Motor neuron (in vitro differentiated cells): ENCODE measurements at regions not wholly inside any gene's neighbourhood (a gene's known extent, or its start where the extent isn't known, plus 50 kb on each side); places are given as distances from the start of the nearest gene placed in this dataset.

Experiments
- ATAC-seq, 8 experiments: fragments of 200-7000 bp; cut with Tn5 transposase; replicated peaks in 6 of 8; 2 replicates each; pipeline ENCODE4 v1.8.0; 2021; ENCODE audit warnings: mild to moderate bottlenecking in 8 of 8, moderate library complexity in 8 of 8
- H3K27ac ChIP-seq, 2 donors: fragments of 250-450 bp; sonication (Bioruptor Pico); 2 replicates each; pipeline ENCODE4 v1.9.0; 2021; ENCODE audit warnings: antibody characterized with exemption in 2 of 2, mild to moderate bottlenecking in 2 of 2, moderate library complexity in 1 of 2
- H3K4me1 ChIP-seq, 2 donors: fragments of 250-450 bp; sonication (Bioruptor Pico); replicated peaks in 1 of 2; 2 replicates each; pipeline ENCODE4 v1.6.1; 2021; ENCODE audit warnings: antibody characterized with exemption in 2 of 2, mild to moderate bottlenecking in 2 of 2, moderate library complexity in 1 of 2
- H3K4me3 ChIP-seq, 5 donors: fragments of 250-450 bp; sonication (Bioruptor Pico); 2 replicates each; pipeline ENCODE4 v1.9.0; 2021; ENCODE audit warnings: antibody characterized with exemption in 5 of 5, mild to moderate bottlenecking in 5 of 5, moderate library complexity in 4 of 5
- WGBS, 10 experiments: fragments of 450-650 bp; shearing (Covaris generic); methylation state at CpG; one replicate each; pipeline ENCODE4 v1.0.0; 2022; 5-methylcytosine and 5-hydroxymethylcytosine counted together
- in situ Hi-C, 9 experiments: fragments of 400-800 bp; cut with MboI; loops; one replicate each; pipeline ENCODE4 v1.15.0; 2021; ENCODE audit warnings: low sequenced_read_pairs in 9 of 9, low pct_unique_long_range_greater_than_20kb in 2 of 9; ENCODE audit not compliant: unreplicated experiment in 9 of 9

DNA sequence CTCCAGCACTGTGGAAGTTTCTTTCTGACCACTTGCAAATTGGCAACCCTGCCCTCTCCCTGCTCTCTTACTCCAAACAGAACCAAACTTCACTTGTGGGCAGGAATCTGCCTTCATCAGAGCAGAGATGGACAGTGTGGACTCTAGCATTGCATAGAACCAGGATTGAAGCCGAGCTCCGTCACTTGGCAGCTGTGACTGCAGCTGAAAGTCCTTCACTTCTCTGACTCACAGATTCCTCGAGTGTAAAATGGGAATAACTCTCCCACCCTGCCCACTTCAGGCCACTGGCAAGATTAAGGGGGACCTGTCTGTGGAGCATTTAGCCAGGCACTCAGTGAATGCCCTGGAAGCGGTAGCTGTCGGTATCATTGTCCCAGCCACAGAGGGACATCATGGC is 75.7 kb upstream of the ZBTB40 start:
- in situ Hi-C loops: no loop called here
- Histone ChIP-seq H3K27ac (no peak overlapping the region), H3K4me1 (no peaks in the 10 kb centered on the region), H3K4me3 (no peak overlapping the region)
- WGBS, 10 experiments: 40 to 92% (median 67%) methylated on average over 2 to 5 of the region's 5 CpGs; no CpG with 5 or more reads in 4 of the 10 experiments
- ATAC-seq: peak in 3 of 8 experiments; percentile 17 to 50 (median 44)

DNA sequence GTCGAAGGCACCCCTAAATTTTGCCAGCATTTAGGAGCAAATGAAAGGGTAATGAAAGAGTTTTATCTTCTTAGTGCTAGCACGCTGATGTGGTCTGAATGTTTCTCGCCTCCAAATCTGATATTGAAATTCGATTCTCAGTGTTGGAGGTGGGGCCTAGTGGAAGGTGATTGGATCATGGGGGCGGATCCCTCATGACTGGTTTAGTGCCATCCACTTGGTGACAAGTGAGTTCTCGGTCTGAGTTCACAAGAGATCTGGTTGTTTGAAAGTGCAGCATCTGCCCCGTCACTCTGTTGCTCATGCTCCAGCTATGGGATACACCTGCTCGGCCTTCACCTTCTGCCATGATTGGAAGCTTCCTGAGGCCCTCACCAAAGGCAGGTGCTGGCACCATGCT is 75.1 kb upstream of the ZBTB40 start:
- H3K4me1 ChIP-seq: no peaks in the 10 kb centered on the region
- H3K27ac ChIP-seq: no peak overlapping the region
- in situ Hi-C loops: no loop called here
- 63 to 100% (median 85%) methylated on average over 1 to 8 of the region's 8 CpGs; no CpG with 5 or more reads in 1 of the 10 experiments for WGBS, 10 experiments
- ATAC-seq: no peak
- H3K4me3 ChIP-seq: no peak overlapping the region

DNA sequence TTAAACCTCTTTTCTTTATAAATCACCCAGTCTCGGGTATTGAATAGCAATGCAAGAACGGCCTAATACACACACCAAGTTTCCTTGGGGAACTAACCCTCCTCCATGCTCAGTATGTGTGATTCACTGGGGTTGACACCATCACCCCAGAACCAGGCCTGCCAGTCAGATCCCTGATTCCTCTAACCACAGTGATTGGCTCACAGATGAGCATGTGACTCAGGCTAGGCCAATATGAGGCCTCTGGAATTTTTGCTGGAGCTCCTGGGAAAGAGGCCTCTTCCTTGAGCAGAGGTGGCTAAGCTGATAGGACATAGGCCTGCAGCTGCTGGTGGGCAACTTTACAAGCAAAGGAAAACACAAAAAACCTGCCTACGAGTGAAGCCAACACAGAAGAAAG is 74.7 kb upstream of the ZBTB40 start:
- WGBS, 10 experiments: 70 to 100% (median 85%) methylated on average over 1 to 3 of the region's 3 CpGs; no CpG with 5 or more reads in 1 of the 10 experiments
- no peak for ATAC-seq
- H3K4me1 ChIP-seq: no peaks in the 10 kb centered on the region
- no peak overlapping the region for H3K27ac ChIP-seq
- in situ Hi-C loops: no loop called here
- H3K4me3 ChIP-seq: no peak overlapping the region

DNA sequence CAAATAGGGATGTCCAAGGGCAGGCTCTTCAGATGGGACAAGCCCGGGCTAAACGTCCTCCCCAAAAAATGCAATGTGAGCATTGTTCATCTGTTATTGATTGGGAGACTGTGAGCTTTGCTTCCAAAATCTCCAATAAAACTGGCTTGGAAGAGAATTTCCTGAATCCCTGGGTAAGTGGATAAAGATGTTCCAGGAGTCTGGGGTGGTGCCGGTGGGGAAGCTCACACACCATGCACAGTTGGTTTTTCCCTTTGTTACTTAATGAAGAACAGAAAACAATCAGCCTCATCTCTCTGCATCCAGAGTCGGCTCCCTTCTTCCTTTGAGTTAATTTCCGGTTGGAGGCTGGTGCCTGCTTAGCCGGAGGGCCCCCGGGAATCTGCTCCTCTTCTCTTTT is 72.1 kb upstream of the ZBTB40 start:
- no peak overlapping the region for H3K4me3 ChIP-seq
- in situ Hi-C loops: no loop called here
- no peaks in the 10 kb centered on the region for H3K4me1 ChIP-seq
- 0 to 83% (median 27%) methylated on average over 1 to 7 of the region's 7 CpGs; no CpG with 5 or more reads in 2 of the 10 experiments for WGBS, 10 experiments
- no peak overlapping the region for H3K27ac ChIP-seq
- ATAC-seq: no peak

DNA sequence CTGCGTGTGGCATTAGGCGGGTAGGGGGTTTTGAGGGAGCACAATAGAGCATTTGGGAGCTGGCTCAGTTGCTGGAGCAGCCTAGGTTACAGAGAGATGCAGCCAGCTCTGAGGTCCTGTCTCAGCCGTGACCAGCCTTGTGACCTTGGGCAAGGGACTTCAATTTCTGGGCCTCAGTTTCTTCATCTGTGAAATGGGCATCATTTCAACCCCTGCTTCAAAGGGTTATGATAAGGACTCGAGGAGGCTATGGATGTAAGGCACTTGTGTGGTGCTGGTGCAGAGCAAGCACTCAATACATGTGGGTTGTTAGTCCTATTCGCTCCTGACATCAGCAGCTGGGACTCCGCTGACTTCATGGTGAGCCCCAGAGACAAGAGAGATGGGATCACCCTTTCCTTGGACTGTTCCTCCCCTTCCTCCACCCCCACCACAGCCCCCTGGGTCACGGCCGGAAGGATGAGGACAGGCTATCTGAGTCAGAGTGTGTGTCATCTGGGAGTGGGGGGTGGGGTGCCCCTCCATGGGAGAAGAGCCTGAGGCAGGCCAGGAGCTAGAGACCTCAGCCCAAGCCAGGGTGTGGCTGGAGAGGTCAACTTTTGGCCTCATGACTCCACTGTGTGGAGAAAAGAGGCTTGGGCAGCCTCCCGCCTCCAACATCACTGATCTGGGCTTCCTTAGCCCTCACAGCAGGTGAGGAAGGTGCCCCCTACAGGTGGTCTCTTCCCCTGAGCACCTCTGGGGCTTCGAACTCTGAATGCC is 71.4 kb upstream of the ZBTB40 start:
- WGBS, 10 experiments: 20 to 86% (median 65%) methylated on average over 1 to 6 of the region's 10 CpGs; no CpG with 5 or more reads in 1 of the 10 experiments
- no peaks in the 10 kb centered on the region for H3K4me1 ChIP-seq
- no peak overlapping the region for H3K4me3 ChIP-seq
- in situ Hi-C loops: no loop called here
- ATAC-seq: peak in 7 of 8 experiments; percentile 17 to 95 (median 77)
- H3K27ac ChIP-seq: no peak overlapping the region

DNA sequence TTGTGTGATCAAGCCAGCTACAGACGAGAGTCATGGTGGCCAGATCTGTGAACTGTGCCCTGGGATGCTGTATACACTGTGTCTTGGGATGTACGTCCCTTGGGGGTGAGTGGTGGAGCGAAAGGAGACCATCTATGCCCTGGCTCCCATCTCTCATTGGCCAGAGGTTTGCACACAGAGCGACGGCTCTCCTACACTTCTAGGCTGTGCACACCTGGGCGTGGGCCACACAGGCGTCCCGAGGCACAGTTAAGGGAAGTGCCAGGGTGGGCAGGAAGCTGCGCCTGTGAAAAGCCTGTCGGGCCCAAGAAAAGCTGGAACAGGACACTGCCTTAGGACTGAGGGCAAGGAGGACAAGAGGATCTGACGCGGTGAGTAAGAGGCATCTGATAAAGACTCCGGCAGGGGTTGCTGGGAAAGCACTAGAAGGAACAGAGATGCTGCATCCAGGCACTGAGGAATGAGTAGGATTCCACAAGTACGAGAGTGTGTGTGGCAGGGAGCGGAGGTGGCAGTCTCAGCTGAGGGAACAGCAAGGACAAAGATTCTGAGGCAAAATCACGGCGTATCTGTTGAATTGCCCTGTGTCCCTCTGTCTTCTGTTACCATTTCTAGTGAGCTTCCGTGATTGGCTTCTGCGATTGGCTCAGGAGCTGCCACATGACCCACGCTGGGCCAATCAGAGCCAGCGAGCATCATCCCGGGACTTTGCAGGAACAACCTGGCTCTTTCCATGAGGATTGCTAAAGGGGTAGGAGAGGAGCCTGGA is 67.9 kb upstream of the ZBTB40 start:
- H3K27ac ChIP-seq: no peak overlapping the region
- no peak overlapping the region for H3K4me3 ChIP-seq
- peaks cover 3 to 5% of the 10 kb centered on the region in 2 donors for H3K4me1 ChIP-seq
- no peak for ATAC-seq
- WGBS, 10 experiments: 65 to 100% (median 90%) methylated on average over 2 to 17 of the region's 22 CpGs
- in situ Hi-C loops: no loop called here

DNA sequence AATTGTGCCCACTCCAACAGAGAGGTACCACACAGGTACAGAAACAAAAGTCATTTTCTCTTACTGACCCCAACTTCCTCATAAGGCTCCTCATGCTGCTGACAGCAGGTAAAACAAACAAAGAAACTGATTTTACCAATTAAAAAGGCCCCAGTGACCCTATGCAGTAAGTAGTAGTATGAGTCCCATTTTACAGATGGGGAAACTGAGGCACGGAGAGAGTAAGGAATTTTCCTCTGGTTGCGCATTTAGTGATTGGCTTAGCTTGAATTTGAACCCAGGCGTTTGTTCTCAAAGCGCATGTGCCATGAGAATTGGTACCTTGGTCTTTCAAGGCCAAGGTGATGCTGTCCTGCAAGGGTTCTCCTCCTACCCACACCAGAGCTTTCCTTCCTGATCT is 66.1 kb upstream of the ZBTB40 start:
- no peak overlapping the region for H3K4me3 ChIP-seq
- 20 to 81% (median 69%) methylated on average over 1 to 4 of the region's 4 CpGs; no CpG with 5 or more reads in 2 of the 10 experiments for WGBS, 10 experiments
- in situ Hi-C loops: no loop called here
- ATAC-seq: no peak
- H3K27ac ChIP-seq: no peak overlapping the region
- H3K4me1 ChIP-seq: peaks cover 3 to 5% of the 10 kb centered on the region in 2 donors

DNA sequence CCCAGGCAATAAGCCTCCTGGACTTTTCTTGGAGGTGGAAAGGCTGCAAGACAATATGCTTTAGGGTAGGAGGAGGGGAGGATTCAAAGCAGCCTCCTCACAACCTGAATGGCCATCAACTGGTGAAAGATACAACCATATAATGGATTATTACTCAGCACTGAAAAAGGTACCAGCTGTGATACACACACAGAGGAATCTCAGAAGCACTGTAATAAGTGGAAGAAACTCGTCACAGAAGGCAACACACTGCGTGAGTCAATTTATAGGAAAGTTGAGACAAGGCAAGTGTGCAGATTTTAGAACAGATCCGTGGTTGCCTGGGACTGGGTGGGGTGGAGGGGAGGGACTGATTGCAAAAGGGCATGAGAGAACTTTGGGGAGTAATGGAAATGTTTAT is 64.9 kb upstream of the ZBTB40 start:
- 50 to 100% (median 82%) methylated on average over 1 to 3 of the region's 3 CpGs; no CpG with 5 or more reads in 4 of the 10 experiments for WGBS, 10 experiments
- in situ Hi-C loops: no loop called here
- Histone ChIP-seq H3K27ac (no peak overlapping the region), H3K4me3 (no peak overlapping the region), H3K4me1 (peaks cover 3 to 5% of the 10 kb centered on the region in 2 donors)
- ATAC-seq: no peak

DNA sequence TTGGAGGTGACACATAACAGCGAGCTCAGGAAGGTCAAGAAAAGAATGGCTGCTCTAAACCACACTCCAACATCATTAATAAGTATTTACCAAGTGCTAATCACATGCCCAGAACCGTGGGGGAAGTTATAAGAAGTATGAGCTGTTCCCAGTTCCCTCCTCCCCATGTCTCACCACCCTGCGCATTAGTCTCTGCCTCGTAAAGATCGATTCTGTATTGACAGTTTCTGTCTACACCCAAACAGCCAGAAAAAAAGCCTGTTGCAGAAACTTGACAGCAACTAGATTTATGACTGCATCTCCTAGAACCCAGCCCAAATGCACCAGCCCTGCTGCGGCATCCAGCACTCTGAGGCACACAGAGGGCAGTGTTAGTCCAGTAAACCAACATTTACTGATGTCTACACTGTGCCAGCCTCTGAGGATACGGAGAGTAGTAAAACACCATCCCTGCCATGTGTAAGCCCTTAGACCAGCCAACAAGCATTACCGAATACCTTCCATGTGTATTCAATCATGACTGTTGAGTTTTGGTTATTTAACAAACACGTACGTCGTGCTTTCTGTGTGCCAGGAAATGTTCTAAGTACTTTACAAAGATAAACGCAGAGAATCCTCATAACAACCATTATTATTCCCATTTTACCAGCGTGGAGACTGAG is 63.6 kb upstream of the ZBTB40 start:
- H3K4me3 ChIP-seq: no peak overlapping the region
- 0 to 70% (median 42%) methylated on average over 3 to 13 of the region's 13 CpGs; no CpG with 5 or more reads in 1 of the 10 experiments for WGBS, 10 experiments
- ATAC-seq: peak in 7 of 8 experiments; percentile 40 to 79 (median 70)
- H3K4me1 ChIP-seq: peaks cover 3 to 5% of the 10 kb centered on the region in 2 donors
- in situ Hi-C loops: no loop called here
- no peak overlapping the region for H3K27ac ChIP-seq

DNA sequence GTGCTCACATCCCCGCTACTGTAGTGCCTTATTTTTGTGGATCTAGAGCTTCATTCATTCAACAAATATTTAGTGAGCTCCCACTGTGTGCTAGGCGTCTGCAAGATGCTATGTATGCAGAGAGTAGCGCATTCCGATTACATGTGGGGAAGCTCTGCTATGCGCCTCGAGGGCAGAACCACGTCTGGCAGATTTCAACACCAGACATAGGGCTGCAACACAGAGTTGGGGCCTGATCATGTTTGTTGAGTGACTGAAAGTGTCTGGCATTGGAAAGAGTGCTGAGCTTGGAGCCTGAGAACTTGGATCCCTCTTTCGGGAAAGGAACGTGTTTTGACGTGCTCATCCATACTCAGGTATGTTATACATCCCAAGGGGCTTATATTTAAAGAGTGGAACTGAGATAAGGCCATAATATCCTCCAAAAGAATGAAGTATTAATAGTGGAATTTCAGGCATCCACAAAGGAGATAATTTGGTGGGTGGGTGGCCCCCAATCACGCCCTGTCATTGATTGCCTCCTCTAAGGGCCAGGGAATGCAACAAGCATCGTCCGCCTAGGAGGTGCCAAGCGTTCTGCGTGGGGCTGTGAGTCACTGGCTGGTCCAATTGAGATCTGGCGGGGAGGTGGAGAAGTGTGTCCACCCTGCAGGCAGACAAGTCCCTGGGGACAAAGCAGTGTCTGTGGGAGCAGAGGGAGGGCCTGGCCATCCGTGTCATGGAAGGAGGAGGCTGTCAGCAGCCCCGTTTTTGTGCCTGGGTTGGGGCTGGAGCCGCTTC is 62.8 kb upstream of the ZBTB40 start:
- in situ Hi-C loops: no loop called here
- Histone ChIP-seq H3K27ac (no peak overlapping the region), H3K4me3 (no peak overlapping the region), H3K4me1 (peaks cover 10 to 11% of the 10 kb centered on the region in 2 donors)
- whole genome bisulfite sequencing, 10 experiments: 0 to 81% (median 44%) methylated on average over 2 to 19 of the region's 19 CpGs; no CpG with 5 or more reads in 2 of the 10 experiments
- ATAC-seq: peak in 6 of 8 experiments; percentile 27 to 90 (median 61)

DNA sequence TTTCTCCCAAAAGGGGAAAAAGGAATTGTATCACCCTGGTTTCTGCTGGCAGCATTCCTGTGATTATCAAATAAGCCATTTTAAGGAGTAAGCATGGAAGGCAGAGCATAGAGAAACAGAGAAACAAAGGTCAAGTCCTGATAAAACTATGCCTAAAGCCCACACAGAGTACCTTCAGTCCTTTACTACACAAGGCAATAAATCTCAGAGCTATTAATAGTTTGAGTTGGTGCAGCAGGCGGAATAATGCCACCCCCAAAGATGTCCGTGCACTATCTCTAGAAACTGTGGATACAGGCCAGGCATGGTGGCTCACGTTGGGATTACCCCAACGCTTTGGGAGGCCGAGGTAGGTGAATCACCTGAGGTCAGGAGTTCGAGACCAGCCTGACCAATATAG is 58.1 kb upstream of the ZBTB40 start:
- Histone ChIP-seq H3K4me1 (peaks cover 7% of the 10 kb centered on the region in 2 donors), H3K27ac (no peak overlapping the region), H3K4me3 (no peak overlapping the region)
- in situ Hi-C loops: no loop called here
- ATAC-seq: peak in 3 of 8 experiments; percentile 46 to 56 (median 54)
- 50 to 100% (median 81%) methylated on average over 1 to 6 of the region's 6 CpGs; no CpG with 5 or more reads in 4 of the 10 experiments for whole genome bisulfite sequencing, 10 experiments

DNA sequence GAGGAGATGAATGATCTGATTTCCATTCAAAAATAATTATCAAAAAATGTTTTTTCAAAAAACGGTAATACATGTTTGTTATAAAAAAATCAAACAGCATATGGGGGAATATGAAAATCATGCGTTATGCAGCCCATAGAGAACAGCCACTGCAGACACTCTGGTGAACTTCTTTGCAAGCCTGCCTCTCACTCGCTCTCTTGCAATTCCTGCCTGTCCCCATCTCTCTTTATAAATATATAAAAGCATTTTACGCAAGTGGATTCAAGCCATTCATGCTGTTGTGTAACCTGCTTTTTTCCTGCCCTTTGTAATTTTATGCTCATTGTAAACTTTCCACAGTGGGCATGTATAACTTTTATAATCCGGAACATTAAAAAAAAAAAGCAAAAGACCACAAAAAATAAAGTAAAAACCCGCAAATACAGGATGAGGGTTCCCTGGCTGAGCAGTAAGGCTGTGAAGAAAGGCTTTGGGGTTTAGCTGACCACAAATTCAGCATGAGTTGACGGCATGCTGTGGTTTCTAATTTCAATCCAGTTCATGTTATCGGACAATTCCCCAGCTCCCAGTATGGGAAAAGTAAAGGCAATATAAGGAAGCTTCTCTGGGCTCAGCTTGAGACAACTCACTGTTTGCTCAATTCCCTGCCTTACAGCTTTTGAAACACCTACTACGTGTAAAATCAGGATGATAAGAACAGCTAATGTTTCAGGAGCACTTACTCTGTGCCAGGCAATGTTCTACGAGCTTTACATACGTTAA is 52.8 kb upstream of the ZBTB40 start:
- no peak overlapping the region for H3K4me3 ChIP-seq
- no peak overlapping the region for H3K27ac ChIP-seq
- in situ Hi-C loops: no loop called here
- no peak for ATAC-seq
- peaks cover under 1 to 4% of the 10 kb centered on the region in 2 donors for H3K4me1 ChIP-seq
- 57 to 84% (median 78%) methylated on average over 2 to 11 of the region's 11 CpGs for WGBS, 10 experiments
